GM18520 (cell line): ENCODE measurements at regions not wholly inside any gene's neighbourhood (a gene's known extent, or its start where the extent isn't known, plus 50 kb on each side); places are given as distances from the start of the nearest gene placed in this dataset.

Experiments used
- ATAC-seq: cut with Tn5 transposase; IDR thresholded peaks from one replicate; pipeline ENCODE4 v1.9.1; 2021; ENCODE audit not compliant: unreplicated experiment

GRCh38 chr15:96414875-96415274 lies 84.4 kb downstream of the NR2F2 start:
- no peak for ATAC-seq

GRCh38 chr15:96415513-96416217 lies 85.2 kb downstream of the NR2F2 start:
- ATAC-seq = no peak

- no peak for ATAC-seq
These were observed 85.9 kb downstream of the NR2F2 start for GRCh38 chr15:96416218-96416933.

- no peak for ATAC-seq
These were observed 86.6 kb downstream of the NR2F2 start for GRCh38 chr15:96416934-96417759.

- ATAC-seq = no peak
These were observed 87.2 kb downstream of the NR2F2 start for GRCh38 chr15:96417760-96418130.

GRCh38 chr15:96418146-96418545 lies 87.6 kb downstream of the NR2F2 start:
- ATAC-seq = no peak

- ATAC-seq = no peak
These were observed 90.7 kb downstream of the NR2F2 start for GRCh38 chr15:96421178-96421601.

GRCh38 chr15:96422125-96422524 lies 91.6 kb downstream of the NR2F2 start:
- no peak for ATAC-seq

- no peak for ATAC-seq
These were observed 94.2 kb downstream of the NR2F2 start for GRCh38 chr15:96424674-96425073.

GRCh38 chr15:96428742-96429141 lies 98.2 kb downstream of the NR2F2 start:
- no peak for ATAC-seq

GRCh38 chr15:96431786-96432185 lies 101.3 kb downstream of the NR2F2 start:
- no peak for ATAC-seq

- no peak for ATAC-seq
These were observed 104.5 kb downstream of the NR2F2 start for GRCh38 chr15:96435022-96435421.

GRCh38 chr15:96435841-96436240 lies 105.3 kb downstream of the NR2F2 start:
- no peak for ATAC-seq

- ATAC-seq = no peak
These were observed 110.5 kb downstream of the NR2F2 start for GRCh38 chr15:96440978-96441377.

- ATAC-seq = no peak
These were observed 111.6 kb downstream of the NR2F2 start for GRCh38 chr15:96442076-96442475.

- no peak for ATAC-seq
These were observed 114.4 kb downstream of the NR2F2 start for GRCh38 chr15:96444865-96445264.

GRCh38 chr15:96448923-96449322 lies 118.4 kb downstream of the NR2F2 start:
- ATAC-seq = no peak

- no peak for ATAC-seq
These were observed 127.3 kb downstream of the NR2F2 start for GRCh38 chr15:96457841-96458240.

- ATAC-seq = no peak
These were observed 129.6 kb downstream of the NR2F2 start for GRCh38 chr15:96460106-96460505.

GRCh38 chr15:96462768-96463750 lies 132.6 kb downstream of the NR2F2 start:
- ATAC-seq = no peak
